PFSK-1 (cell line): ENCODE measurements at regions not wholly inside any gene's neighbourhood (a gene's known extent, or its start where the extent isn't known, plus 50 kb on each side); places are given as distances from the start of the nearest gene placed in this dataset.

Experiments used
- FOXP2 ChIP-seq: optimal IDR thresholded peaks from 2 replicates; pipeline ENCODE3; 2011; ENCODE audit warnings: borderline replicate concordance, control low read depth, inconsistent platforms; ENCODE audit not compliant: insufficient read depth; ENCODE audit errors: extremely low read length, extremely low read depth
- POLR2AphosphoS5 ChIP-seq: IDR thresholded peaks from 2 replicates; pipeline ENCODE4 v1.6.1; 2012; ENCODE audit warnings: low read depth, mild to moderate bottlenecking, control low read depth, low read length, moderate library complexity
- REST ChIP-seq, 2 experiments: IDR thresholded peaks; 2 replicates each; pipeline versions ENCODE4 v1.6.1 to v1.8.0; 2011 to 2012; ENCODE audit warnings: low read depth in 2 of 2, low read length in 2 of 2, control low read depth in 1 of 2, inconsistent platforms in 1 of 2, mild to moderate bottlenecking in 1 of 2, moderate library complexity in 1 of 2; ENCODE audit not compliant: insufficient read depth in 1 of 2
- SIN3A ChIP-seq: IDR thresholded peaks from 2 replicates; pipeline ENCODE4 v1.6.1; 2012; ENCODE audit warnings: mild to moderate bottlenecking, low read length, moderate library complexity, borderline replicate concordance; ENCODE audit not compliant: insufficient read depth
- TAF1 ChIP-seq: IDR thresholded peaks from 2 replicates; pipeline ENCODE4 v1.6.1; 2012; ENCODE audit warnings: low read length, control low read depth, borderline replicate concordance; ENCODE audit not compliant: insufficient read depth

DNA sequence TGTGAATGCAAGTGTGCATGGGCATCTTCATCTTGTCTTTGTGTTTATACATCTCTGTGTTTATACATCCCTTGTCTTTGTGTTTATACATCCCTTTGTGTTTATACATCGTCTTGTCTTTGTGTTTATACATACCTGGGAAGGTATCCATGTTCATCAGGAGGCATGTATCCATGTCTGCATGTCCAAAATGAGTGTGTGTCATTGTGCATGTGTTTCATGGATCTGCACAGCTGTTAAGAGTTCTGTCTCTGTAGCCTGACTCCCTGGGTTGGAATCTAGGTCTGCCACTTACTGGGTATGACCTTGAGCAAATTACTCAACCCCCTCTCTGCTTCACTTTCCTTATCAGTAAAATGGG is 50.1 kb upstream of the SIRPA start:
- no peak for TF ChIP-seq FOXP2

- no peak for TF ChIP-seq REST (IDR thresholded peaks at IDR 0.05; ENCODE audit: insufficient read depth in 1 of 2, low read depth in 2 of 2, low read length in 2 of 2)
- TF ChIP-seq FOXP2 = no peak
- TF ChIP-seq TAF1 = no peak
- TF ChIP-seq POLR2AphosphoS5 = no peak
- TF ChIP-seq SIN3A = no peak
These were observed 50.7 kb upstream of the SIRPA start for GRCh38 chr20:1844325-1845162.

- no peak for TF ChIP-seq POLR2AphosphoS5
- TF ChIP-seq FOXP2 = no peak
These were observed 52.9 kb upstream of the SIRPA start for GRCh38 chr20:1842281-1842680.

DNA sequence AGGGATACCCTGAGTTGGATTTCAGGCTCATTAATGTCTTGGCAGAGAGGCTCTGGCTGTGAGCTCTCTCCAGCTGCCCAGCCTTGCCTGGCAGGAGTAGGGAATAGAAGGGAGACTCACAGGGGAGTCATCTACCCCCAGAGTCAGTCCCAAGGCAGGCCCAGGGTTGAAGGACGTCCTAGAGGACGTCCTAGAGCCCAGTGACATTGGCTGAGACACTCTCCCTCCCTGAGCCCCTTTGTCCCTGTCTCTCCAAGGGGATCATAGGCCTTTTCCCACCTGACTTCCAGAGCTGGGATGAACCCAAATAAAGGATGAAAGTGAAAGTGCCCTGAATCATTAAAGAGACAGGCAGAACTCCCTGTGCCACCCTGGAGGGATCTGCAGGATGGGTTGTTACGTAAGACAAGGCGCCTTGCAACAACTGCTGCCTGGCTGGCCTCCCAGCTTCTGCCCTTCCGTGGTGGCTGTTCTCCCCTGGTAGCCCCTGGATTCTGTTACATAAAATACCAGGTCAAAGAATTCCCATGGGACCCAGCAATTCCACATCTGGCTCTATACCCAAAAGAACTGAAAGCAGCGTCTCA is 53.6 kb upstream of the SIRPA start:
- no peak for TF ChIP-seq TAF1
- no peak for TF ChIP-seq REST (IDR thresholded peaks at IDR 0.05; ENCODE audit: insufficient read depth in 1 of 2, low read depth in 2 of 2, low read length in 2 of 2)
- no peak for TF ChIP-seq POLR2AphosphoS5
- no peak for TF ChIP-seq FOXP2
- TF ChIP-seq SIN3A = no peak

DNA sequence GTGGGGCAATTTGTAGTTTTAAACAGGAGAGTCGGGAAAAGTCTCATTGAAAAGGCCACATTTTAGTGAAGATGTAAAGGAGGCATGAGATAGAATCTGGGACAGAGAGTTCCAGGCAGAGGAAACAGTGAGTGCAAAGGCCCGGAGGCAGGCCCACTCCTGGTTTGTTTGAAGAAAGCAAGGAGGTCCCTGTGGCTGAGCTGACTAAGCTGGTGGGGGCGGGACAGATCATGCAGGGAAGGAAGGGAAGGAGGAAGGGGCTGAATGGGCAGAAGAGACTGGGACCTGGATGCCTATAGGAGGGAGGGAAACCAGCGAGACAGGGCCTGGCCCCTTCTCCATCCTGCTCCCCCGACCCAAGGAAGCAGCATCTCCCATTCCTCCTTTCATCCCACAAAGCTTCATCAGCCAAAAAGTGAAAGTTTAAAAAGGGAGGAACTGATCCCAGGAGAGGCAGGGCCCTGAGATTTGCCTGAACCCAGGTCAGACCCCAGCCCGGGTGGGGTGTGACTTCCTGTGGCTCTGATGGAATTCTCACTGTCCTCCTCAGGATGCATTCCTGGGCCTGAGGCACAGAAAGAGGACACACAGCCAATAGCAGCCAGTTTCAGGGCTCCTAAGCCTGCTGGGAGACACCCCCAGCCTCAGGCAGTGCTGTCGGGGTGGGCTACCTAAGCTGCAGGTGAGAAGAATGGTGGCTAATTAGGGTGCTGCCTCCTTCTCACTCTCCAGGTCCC is 54.2 kb upstream of the SIRPA start:
- TF ChIP-seq FOXP2 (no peak), TAF1 (no peak), REST (IDR thresholded peaks at IDR 0.05; ENCODE audit: insufficient read depth in 1 of 2, low read depth in 2 of 2, low read length in 2 of 2) (no peak), POLR2AphosphoS5 (no peak), SIN3A (no peak)
